ENCODE measurements at regions not wholly inside any gene's neighbourhood (a gene's known extent, or its start where the extent isn't known, plus 50 kb on each side); places are given as distances from the start of the nearest gene placed in this dataset.

DNA sequence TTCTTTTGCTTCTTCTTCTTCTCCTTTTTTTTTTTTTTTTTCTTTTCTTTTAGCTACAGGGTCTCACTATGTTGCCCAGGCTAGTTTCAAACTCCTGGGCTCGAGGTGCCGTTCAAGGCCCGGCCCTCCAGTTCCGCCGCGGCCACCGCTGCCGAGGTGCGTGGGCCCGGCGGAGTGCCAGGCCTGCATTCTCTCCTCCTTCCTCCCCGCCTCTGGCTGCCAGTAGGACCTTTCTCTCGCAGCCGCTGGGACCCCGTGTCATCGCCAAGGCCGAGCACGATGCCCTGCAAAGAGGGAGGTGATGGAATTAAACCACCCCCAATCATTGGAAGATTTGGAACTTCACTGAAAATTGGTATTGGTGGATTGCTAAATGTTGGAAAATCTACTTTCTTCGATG lies 195.8 kb downstream of the CDRT15L2 start:
- no peak for TF ChIP-seq CTCF (conservative IDR thresholded peaks at IDR 0.05; ENCODE audit: low read depth, low read length)
- no peak for TF ChIP-seq EZH2 (IDR thresholded peaks at IDR 0.05; ENCODE audit: low read length, unreplicated experiment)
- TF ChIP-seq EZH2phosphoT487 (IDR thresholded peaks at IDR 0.05; ENCODE audit: borderline replicate concordance, low read length): no peak
